ENCODE measurements at regions not wholly inside any gene's neighbourhood (a gene's known extent, or its start where the extent isn't known, plus 50 kb on each side); places are given as distances from the start of the nearest gene placed in this dataset.

- TF ChIP-seq POLR2AphosphoS5 (IDR thresholded peaks at IDR 0.05; ENCODE audit: borderline replicate concordance, low read depth, low read length) (no peak), EZH2 (IDR thresholded peaks at IDR 0.05) (no peak)
Observed at GRCh38 chr22:49203859-49204598, 623.6 kb downstream of the BRD1 start.
